HUDEP-2 (cell line): ENCODE measurements at regions not wholly inside any gene's neighbourhood (a gene's known extent, or its start where the extent isn't known, plus 50 kb on each side); places are given as distances from the start of the nearest gene placed in this dataset.
"Not testable (repeated sequence)": the region's sequence is repeated elsewhere in the genome, so short reads cannot be mapped to it uniquely, and the experiment has no call there.

ENCODE experiments used
- DNase-seq, 76 experiments: peaks; one replicate each; lab custom pipeline; 2025; ENCODE audit not compliant: unreplicated experiment in 76 of 76; lab: John Stamatoyannopoulos, UW

DNA sequence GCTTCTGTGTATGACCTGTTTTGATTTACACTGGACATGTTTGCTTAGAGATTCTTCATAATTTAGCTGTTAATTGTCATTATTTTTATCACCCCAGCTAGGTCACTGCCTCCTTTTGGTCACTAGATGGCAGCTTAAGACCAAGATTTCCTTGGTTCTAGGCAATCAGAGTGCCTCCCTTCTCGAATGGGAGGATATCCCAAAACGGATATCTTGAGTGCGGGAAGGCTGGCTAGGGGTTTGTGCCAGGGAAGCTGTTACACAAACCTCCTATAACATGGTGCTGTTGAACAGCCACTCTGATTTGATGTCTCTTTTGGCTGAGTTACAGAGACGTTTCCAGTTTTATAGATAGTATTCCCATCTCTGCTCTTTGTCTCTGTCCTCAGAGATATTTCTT is 283.5 kb downstream of the S1PR1 start:
- DNase-seq, result peak in 13 of 76 experiments; percentile 1 to 46 (median 8)

DNA sequence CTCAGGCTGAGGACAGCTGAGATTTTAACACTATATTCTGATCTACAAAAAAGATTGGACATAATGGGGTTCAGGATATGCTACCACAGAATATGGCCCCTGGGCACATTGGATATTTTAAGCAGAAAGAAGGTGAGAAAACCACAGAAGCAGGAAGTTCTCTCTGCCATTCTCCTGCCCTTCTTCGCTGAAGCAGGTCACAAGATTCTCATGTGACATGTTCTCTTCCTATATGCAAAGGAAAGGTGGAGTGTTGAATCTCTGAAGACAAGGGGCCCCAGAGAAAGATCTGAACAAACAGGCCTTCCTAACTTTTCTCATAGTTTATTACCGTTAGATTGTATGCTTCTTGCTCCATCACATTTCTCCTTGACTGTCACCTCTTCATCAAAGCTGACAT is 285.7 kb downstream of the S1PR1 start:
- no peak for DNase-seq

DNA sequence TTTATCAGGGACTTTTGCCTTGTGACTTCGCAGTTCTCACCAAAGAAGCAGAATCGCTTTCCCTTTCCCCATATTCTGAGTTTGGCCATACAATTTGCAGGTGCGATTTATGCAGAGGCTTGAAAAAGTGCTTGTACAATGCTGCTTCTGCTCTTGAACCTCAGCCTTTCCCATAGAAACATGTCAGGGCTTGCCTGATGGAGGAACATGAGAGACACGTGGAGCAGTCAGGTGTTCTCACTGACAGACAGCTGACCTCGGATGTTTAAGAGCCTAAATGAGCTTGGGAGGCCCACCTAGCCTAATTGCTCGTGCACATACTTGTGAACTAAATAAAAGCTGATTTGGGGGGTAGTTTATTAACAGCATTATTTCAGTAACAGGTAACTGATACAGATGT is 290.0 kb downstream of the S1PR1 start:
- no peak for DNase-seq

DNA sequence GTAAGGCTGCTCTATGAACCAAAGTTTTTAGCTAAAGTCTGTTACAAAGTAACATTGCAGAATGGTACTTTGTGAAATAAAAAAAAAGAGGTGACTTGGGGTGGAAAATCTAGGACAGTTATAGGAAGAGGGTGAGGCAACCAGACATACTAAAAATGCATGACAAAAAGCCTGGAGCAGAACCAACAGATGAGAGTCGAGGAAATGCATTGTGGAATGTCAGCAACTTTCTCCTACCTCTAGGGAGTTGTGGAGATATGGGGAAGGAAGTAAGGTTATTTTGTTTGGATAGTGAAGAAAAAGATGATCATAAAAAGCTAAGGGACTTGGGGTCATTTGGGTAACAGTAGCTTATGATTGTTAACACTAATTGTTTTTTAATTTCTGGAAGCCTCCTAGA is 295.6 kb downstream of the S1PR1 start:
- DNase-seq, result no peak

DNA sequence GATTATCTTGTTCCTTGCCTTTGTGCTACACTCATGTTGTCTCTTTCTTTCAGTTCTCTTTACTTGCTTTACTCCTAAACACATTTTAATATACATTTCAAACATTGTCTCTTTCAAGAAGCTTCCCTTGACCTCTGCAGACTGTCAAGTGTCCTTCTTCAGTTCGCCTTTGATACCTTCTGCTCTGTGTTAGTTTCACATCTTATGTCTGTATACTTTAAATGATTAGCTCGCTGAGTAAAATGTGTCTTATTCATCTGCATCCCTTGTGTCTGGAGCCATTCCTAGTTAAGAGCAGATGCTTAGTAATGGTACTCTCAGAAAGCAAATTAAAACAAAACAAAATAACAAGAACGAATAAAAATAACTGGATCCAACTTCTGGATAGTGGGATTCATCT is 303.3 kb downstream of the S1PR1 start:
- DNase-seq, result no peak

DNA sequence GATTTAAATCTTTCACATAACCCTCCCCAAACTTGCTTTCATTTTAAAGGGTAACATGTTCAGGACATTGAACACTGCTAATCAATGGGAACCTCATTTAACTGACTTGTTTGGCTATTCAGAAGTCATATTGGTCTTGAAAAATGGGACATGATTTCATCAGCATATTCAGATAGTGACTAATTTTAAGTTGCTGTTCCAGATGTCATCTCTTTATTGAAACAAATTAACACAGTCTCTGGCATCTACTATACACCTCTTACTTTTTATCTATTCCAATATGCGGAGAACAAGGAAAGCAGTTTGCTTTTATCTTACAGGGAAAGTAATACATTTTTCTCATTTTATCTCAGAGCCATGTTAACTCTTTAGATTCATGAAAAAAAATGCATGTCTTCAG is 310.1 kb downstream of the S1PR1 start:
- DNase-seq, result no peak

DNA sequence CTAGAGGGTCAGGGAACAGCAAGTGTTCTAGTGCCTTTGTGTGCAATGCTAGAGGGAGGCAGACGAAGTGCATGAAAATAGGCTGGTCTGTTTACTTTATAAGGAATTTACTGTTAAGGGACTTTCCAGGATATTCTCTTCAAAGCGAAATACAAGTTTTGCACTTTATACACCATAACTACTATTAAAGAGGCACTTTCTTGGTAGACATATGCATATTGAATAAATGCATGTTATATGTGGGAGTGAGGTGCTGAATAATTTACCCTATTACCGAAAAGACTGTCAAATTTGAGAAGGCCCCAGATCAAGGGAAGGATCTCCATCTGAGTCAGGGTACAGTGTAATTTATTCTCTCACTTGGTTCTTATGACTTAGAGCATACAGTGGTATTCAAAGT is 310.5 kb downstream of the S1PR1 start:
- no peak for DNase-seq

DNA sequence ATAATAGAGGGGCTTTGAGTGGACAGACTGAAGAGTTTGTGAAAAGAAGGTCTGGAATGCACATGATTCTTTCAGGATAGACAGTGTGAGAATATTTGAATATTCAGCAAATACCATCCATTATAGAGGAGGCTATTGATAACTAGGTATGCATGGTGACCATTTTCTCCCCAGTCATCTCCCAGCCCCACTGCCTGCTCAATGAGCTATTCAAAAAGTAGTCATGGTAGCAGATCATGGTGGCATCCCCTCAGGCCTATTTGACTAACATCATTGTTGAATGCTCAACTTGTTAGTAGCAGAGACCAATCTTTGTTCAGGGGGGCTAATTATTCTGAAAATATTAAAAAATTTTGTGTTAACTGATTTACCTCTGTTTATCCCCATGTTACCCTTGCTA is 311.6 kb downstream of the S1PR1 start:
- no peak for DNase-seq

DNA sequence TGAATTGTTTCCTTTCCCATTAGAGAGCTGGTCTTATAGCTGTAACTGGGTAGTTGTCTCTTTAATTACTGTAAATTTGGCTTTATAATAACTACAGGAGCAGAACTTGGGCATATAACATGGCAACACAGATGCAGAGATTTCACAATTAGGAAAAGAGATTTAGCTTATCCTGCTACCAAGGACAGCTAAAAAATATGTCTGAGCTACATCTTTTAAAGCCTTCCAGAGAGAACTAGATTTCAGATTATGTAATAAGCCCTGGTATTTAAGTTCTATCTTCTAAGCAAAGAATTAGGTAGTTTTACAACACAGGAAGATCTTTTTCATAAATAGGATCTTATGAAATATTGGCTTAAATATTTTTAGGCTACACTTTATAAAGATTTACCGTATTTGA is 313.8 kb downstream of the S1PR1 start:
- DNase-seq, result no peak

DNA sequence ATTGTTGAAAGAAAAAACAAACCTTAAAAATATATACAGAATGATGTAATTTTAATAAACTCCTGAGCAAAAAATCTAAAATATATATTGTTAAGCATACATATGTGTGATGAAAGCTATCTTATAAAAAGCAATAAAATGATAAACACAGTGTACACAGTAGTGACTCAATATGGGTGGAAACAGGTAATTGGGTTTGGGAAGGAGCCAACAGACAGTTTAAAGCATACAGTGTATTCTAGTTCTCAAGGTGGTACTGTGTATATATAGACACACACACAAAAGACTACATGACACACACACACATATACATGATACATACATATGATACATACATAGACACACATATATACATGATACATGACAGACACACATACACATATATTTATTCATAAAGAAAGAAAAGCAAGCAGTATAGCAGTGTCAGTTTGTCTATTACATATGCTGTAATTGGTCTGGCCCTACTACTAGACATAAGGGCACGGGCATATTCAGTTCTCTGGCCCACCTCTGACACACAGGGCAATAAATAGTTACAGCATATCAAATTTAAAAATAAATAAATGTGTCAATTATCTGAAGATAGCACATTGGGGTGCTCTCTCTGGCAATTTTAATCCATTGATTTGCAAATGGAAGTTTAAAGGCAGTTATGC is 330.2 kb downstream of the S1PR1 start:
- DNase-seq, result no peak

DNA sequence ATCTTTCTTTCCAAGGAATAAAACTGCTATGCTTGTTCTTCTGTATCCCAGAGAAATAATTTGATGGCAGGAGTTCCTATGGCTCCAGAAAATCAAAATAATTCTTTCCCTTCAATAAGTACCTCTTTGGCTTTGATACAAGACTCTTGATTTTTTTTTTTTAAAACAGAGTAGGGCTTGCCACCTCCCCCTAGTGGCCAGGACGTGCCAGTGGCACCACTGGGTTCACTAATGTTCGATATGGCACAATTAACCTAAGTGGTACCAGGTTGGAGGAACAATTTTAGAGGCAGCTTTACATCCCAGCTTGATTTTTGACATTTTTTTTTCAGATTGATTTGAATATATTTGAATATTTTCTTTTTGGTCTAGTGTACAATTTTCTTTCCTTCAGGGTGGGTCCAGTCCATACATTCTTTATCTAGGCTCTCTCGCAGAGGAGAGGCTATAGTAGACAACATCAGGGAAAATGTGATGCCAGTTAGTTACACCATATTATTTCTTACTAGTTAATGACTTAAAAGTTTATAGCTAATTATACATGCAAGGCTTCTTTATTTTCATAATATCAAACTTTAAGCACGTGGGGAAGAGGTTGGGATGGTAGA is 330.9 kb downstream of the S1PR1 start:
- DNase-seq, result peak in 21 of 76 experiments; percentile 0 to 39 (median 7)

DNA sequence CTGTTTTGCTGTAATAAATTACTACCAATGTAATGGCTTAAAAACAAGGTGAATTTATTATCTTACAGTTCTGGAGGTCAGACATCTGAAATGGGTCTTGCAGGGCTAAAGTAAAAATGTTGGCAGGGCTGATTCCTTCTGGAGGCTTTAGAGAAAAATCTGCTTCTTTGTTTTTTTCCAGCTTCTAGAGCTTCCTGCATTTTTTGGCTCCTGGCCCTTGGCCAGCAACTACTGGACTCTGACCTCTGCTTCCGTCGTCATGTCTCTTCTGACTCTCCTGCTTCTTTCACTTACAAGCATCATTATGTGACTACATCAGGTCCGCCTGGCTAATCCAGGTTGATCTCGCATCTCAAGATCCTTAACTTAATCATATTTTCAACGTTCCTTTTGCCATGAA is 350.9 kb downstream of the S1PR1 start:
- DNase-seq, result no peak

DNA sequence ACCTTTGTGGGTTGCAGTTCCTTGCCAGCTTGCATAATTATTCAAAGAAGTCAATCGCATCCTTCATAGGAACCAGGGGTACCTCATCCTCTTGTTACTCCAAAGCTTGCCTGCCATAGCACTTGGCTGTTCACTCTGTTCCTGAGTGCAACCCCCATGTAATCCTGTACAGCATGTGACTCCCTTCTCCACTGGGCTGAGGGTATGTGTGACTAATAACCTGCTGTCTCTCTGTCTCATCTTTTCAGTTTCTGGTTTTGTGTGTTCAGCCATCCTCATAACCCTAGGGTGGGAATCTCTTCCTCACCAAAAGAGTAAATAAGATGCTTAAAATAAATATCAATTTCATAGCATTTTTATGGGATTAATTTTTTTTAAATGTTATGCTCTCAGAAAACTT is 351.9 kb downstream of the S1PR1 start:
- no peak for DNase-seq

DNA sequence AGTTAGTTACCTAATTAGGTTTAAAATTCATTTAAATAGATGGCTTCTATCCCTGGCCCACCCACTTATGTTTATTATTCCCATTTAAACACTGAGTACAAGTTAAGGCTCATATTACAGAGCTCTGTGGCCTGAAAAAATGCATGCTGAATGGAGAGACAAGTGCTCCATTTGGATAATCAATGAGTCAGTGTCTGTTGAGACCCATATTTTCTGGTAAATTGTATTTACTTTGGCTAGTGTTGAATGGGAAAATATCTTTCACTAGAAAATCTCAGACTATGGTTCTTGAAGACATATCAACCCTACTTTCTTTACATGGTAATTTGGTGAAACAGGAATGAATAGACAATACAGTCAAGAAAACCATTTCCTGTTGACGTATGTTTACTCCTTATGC is 356.0 kb downstream of the S1PR1 start:
- no peak for DNase-seq

DNA sequence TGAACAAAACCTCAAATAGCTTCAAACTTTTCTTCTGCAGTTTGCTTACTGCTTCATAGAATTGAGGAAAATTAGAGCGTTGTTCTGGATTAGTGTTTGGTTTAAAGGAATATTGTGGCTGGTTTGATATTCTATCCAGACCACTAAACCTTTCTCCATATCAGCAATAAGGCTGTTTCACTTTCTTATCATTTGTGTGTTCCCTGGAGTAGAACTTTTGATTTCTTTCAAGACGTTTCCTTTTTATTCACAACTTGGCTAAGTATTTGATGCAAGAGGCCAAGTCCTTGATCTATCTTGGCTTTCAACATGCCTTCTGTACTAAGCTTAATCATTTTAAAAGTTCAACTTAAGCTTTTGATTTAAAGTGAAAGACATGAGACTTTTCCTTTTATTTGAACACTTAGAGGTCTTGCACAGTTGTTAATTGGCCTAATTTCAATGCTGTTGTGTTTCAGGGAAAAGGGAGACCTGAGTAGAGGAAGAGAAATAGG is 359.1 kb downstream of the S1PR1 start:
- DNase-seq, result no peak

DNA sequence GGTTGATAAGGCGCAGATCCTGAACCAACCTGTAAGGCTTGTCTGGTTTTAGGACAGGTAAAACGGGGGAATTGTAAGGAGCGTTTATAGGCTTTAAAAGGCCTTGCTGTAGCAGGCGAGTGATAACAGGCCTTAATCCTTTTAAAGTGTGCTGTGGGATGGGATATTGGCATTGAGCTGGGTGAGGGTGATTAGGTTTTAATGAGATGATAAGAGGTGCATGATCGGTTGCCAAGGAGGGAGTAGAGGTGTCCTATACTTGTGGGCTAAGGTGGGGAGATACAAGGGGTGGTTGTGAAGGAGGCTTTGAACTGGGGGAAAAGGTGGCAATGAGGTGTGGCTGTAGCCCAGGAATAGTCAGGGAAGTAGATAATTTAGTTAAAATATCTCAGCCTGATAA is 363.8 kb downstream of the S1PR1 start:
- not testable (repeated sequence) for DNase-seq

DNA sequence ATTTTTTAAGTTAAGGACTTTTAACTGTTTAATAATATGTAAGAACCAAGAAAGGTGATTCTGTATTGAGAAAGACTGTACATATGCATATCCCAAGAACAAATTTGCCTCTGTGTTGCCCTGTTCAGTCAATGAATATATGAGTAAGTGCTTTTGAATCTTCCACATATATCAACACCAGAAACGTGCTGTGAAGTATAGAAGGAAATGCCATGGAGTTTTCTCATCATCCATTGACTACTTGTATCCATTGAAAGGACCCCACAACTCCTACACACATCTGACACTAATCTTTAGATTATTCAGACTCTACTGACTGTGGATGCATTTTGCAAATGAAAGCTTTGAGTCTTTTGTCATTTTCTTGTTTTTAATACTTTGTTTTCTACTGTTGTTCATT is 366.9 kb downstream of the S1PR1 start:
- no peak for DNase-seq

DNA sequence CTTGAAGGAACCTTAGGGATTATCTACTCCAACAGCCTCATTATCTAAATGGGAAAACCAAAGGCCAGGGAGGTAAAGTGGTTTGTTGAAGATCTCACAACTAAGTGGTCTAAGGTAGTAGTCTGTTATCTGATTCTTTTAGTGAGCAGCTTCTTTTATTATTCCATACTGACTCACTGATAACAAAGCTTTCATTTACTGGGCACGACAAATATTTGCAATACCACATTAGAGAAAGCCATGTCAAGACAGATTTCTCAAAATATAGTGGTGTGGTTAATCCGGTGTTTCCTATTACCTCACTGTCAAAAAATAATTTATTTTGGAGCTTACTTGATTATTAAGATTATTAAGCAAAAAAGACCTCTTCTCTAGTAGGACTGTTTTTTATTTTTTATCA is 369.1 kb downstream of the S1PR1 start:
- DNase-seq, result no peak

DNA sequence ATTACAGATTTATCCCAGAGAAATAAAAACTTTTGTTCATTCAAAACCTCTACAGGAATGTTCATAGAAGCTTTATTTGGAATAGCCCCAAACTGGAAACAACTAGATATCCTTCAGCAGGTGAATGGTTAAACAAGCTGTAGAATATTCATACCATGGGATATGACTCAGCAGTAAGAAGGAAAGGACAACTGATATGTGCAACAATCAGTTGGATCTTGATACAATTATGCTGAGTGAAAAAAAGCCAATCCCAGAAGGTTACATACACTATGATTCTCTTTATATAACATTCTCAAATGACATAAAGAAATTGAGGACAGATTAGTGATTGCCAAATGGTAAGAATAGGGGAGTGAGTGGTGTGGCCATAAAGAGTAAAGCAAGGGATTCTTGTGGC is 376.7 kb downstream of the S1PR1 start:
- DNase-seq, result no peak

DNA sequence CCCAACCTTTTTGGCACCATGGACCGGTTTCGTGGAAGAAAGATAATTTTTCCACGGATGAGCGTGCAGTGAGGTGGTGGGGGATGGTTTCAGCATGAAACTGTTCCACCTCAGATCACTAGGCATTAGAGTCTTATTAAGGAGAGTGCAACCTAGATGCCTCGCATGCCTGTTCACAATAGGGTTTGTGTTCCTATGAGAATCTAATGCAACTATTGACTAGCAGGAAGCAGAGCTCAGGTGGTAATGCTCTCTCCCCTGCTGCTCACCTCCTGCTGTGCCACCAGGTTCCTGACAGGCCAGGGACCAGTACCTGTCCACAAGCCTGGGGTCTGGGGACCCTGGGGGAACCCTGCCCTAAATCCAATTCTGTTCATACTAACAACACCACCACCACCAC is 377.8 kb downstream of the OLFM3 start:
- DNase-seq, result no peak

DNA sequence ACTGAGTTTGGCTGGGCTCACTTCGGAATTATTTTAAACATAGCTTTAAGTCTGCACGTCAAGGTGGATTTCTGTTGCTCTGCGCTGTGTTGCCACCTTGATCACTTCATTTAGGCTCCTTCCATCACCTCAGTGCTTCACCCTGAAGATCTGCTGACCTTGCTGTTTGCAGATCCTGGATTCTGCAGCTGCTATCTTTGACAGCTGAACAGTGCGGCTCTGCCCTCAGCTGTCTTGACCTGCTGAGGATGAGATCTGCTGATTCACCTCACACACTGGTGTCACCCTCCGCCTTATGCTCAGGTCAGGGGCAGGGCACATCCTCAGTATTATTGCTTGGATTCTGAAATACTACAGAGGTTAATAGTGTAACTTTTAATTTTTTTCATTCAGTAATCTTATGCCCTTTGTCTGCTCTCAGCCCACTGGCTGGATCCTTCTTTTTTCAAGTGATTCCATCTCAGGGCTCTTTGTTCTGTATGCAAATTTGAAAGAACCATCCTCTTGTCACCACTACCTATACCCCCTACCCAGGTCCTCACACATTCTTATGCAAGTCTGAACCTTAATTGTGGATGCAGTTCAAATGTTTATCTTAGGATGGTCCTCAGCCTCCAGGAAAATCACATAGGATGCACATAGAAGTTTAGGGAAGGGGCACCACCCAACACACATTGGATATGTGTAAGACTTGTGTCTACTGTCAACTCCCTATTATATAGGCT is 364.0 kb downstream of the OLFM3 start:
- no peak for DNase-seq

DNA sequence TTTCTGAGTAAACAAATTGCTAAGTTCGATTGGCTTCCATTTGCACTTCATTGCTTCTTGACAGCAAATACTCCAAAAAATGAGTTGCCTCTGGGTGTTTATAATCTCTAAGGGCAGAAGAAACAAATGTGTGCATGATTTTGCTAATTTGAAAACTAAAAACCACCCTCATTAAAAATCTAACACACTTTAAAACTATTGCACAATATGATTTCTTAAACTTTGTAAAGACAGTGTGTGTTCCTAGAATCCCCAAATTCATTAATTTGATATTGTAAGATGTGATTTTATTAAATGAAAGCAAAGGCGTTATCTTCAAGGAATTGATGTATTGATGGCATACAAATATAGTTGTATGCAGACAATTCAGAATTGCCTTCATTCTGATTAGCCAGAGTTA is 350.9 kb downstream of the OLFM3 start:
- DNase-seq, result no peak
